DND-41 (cell line): ENCODE measurements at regions not wholly inside any gene's neighbourhood (a gene's known extent, or its start where the extent isn't known, plus 50 kb on each side); places are given as distances from the start of the nearest gene placed in this dataset.

Experiments used
- EZH2 ChIP-seq: IDR thresholded peaks from 3 replicates; pipeline ENCODE4 v1.6.1; 2012; ENCODE audit warnings: borderline replicate concordance, low read depth, mild to moderate bottlenecking, moderate library complexity, low read length, inconsistent platforms; ENCODE audit not compliant: severe bottlenecking
- TF ChIP-seq, protein P1 (sequence below): IDR thresholded peaks from 2 replicates; pipeline ENCODE4 v1.5.1; 2012; ENCODE audit warnings: borderline replicate concordance, low read length, moderate library complexity, mild to moderate bottlenecking; ENCODE audit not compliant: poor library complexity, severe bottlenecking; ENCODE audit errors: extremely low read depth

- TF ChIP-seq, protein P1, sequence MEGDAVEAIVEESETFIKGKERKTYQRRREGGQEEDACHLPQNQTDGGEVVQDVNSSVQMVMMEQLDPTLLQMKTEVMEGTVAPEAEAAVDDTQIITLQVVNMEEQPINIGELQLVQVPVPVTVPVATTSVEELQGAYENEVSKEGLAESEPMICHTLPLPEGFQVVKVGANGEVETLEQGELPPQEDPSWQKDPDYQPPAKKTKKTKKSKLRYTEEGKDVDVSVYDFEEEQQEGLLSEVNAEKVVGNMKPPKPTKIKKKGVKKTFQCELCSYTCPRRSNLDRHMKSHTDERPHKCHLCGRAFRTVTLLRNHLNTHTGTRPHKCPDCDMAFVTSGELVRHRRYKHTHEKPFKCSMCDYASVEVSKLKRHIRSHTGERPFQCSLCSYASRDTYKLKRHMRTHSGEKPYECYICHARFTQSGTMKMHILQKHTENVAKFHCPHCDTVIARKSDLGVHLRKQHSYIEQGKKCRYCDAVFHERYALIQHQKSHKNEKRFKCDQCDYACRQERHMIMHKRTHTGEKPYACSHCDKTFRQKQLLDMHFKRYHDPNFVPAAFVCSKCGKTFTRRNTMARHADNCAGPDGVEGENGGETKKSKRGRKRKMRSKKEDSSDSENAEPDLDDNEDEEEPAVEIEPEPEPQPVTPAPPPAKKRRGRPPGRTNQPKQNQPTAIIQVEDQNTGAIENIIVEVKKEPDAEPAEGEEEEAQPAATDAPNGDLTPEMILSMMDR: no peak
- TF ChIP-seq EZH2: no peak
These were observed 168.3 kb upstream of the JAG1 start for GRCh38 chr20:10842116-10842515.
